IPS-NIHi7 (cell line): ENCODE measurements at regions not wholly inside any gene's neighbourhood (a gene's known extent, or its start where the extent isn't known, plus 50 kb on each side); places are given as distances from the start of the nearest gene placed in this dataset.

ENCODE experiments used
- DNase-seq: peaks from one replicate; pipeline ENCODE4 v3.0.0; 2012; ENCODE audit warnings: mixed read lengths; ENCODE audit errors: extremely low spot score

GRCh38 chr13:64801768-64802167, 2428.4 kb downstream of the PCDH9 start:
- DNase-seq = no peak

- DNase-seq = no peak
Measured at GRCh38 chr13:64798422-64798821, 2431.7 kb downstream of the PCDH9 start.

GRCh38 chr13:64793592-64793991, 2436.5 kb downstream of the PCDH9 start:
- DNase-seq = no peak

GRCh38 chr13:64793131-64793530, 2437.0 kb downstream of the PCDH9 start:
- DNase-seq = no peak

- DNase-seq = no peak
Measured at GRCh38 chr13:64791373-64791772, 2438.8 kb downstream of the PCDH9 start.

GRCh38 chr13:64782466-64782865, 2447.7 kb downstream of the PCDH9 start:
- DNase-seq = no peak

GRCh38 chr13:64778002-64778401, 2452.1 kb downstream of the PCDH9 start:
- DNase-seq = no peak

GRCh38 chr13:64774915-64775314, 2455.2 kb downstream of the PCDH9 start:
- no peak for DNase-seq

- DNase-seq = no peak
Measured at GRCh38 chr13:64770743-64771142, 2459.4 kb downstream of the PCDH9 start.

GRCh38 chr13:64767054-64767453, 2463.1 kb downstream of the PCDH9 start:
- DNase-seq = no peak

- DNase-seq = no peak
Measured at GRCh38 chr13:64765636-64766035, 2464.5 kb downstream of the PCDH9 start.

- peak; percentile 16 for DNase-seq
Measured at GRCh38 chr13:64758521-64759244, 2471.5 kb downstream of the PCDH9 start.

GRCh38 chr13:64756621-64757020, 2473.5 kb downstream of the PCDH9 start:
- DNase-seq = no peak

GRCh38 chr13:64755961-64756360, 2474.2 kb downstream of the PCDH9 start:
- DNase-seq = no peak

- no peak for DNase-seq
Measured at GRCh38 chr13:64753233-64754000, 2476.7 kb downstream of the PCDH9 start.

- no peak for DNase-seq
Measured at GRCh38 chr13:64749301-64749700, 2480.8 kb downstream of the PCDH9 start.

- no peak for DNase-seq
Measured at GRCh38 chr13:64746845-64747244, 2483.3 kb downstream of the PCDH9 start.

- DNase-seq = no peak
Measured at GRCh38 chr13:64740493-64740892, 2489.6 kb downstream of the PCDH9 start.

GRCh38 chr13:64725492-64725891, 2504.6 kb downstream of the PCDH9 start:
- DNase-seq = no peak

GRCh38 chr13:64723724-64724123, 2506.4 kb downstream of the PCDH9 start:
- peak; percentile 8 for DNase-seq

- no peak for DNase-seq
Measured at GRCh38 chr13:64718116-64718515, 2512.0 kb downstream of the PCDH9 start.

- DNase-seq = no peak
Measured at GRCh38 chr13:64716936-64717335, 2513.2 kb downstream of the PCDH9 start.

GRCh38 chr13:64709079-64709478, 2521.1 kb downstream of the PCDH9 start:
- no peak for DNase-seq
